Transverse colon (tissue), 4 donors: ENCODE measurements at regions not wholly inside any gene's neighbourhood (a gene's known extent, or its start where the extent isn't known, plus 50 kb on each side); places are given as distances from the start of the nearest gene placed in this dataset.

Experiments used
- DNase-seq: peaks from one replicate; pipeline ENCODE4 v3.0.0-alpha.2; 2019
- H3K27ac ChIP-seq, 4 donors: fragments of 200-600 bp; sonication (generic); 2 replicates each; pipeline ENCODE4 v1.5.1; 2016 to 2018; ENCODE audit warnings: inconsistent platforms in 4 of 4
- H3K27me3 ChIP-seq: fragments of 200-600 bp; sonication (generic); 2 replicates; pipeline ENCODE4 v1.5.1; 2017; ENCODE audit warnings: inconsistent platforms
- H3K36me3 ChIP-seq, 4 donors: fragments of 200-600 bp; sonication (generic); 2 replicates each; pipeline ENCODE4 v1.5.1; 2017 to 2019; ENCODE audit warnings: inconsistent platforms in 4 of 4
- H3K4me1 ChIP-seq, 4 donors: fragments of 200-600 bp; sonication (generic); 2 replicates each; pipeline ENCODE4 v1.5.1; 2017 to 2020; ENCODE audit warnings: inconsistent platforms in 4 of 4
- H3K4me3 ChIP-seq, 4 donors: fragments of 200-600 bp; sonication (generic); 1 replicate in 1 of 4; 2 replicates in 3 of 4; pipeline versions ENCODE4 v1.5.1 to v1.6.1; 2017 to 2019; ENCODE audit warnings: inconsistent platforms in 4 of 4
- H3K9me3 ChIP-seq, 2 donors: fragments of 200-600 bp; sonication (generic); 2 replicates each; pipeline ENCODE4 v1.5.1; 2017 to 2019; ENCODE audit warnings: inconsistent platforms in 2 of 2
- CTCF ChIP-seq, 5 experiments: fragments of 200-600 bp in 3 of 5; fragments of 450-650 bp in 2 of 5; sonication (generic) in 3 of 5; IDR thresholded peaks; 1 replicate in 2 of 5; 2 replicates in 3 of 5; pipeline ENCODE4 v1.5.1; 2016 to 2017; ENCODE audit warnings: antibody characterized with exemption in 5 of 5, inconsistent platforms in 3 of 5, mild to moderate bottlenecking in 2 of 5, moderate library complexity in 1 of 5
- EP300 ChIP-seq: sonication (generic); formaldehyde crosslinking; IDR thresholded peaks from one replicate; pipeline ENCODE4 v1.6.1; 2017; ENCODE audit warnings: antibody characterized with exemption, low read depth
- POLR2A ChIP-seq: fragments of 450-650 bp; IDR thresholded peaks from one replicate; pipeline ENCODE4 v1.6.1; 2016; ENCODE audit warnings: antibody characterized with exemption, mild to moderate bottlenecking, moderate library complexity
- POLR2AphosphoS5 ChIP-seq, 3 donors: sonication (generic); formaldehyde crosslinking; IDR thresholded peaks; one replicate each; pipeline ENCODE4 v1.6.1; 2016; ENCODE audit warnings: antibody characterized with exemption in 3 of 3
- WGBS, 2 donors: methylation state at CpG; one replicate each; pipeline ENCODE4 v1.1.5; 2018; ENCODE audit warnings: low coverage in 1 of 2; 5-methylcytosine and 5-hydroxymethylcytosine counted together
- in situ Hi-C, 4 donors: fragments of 200-750 bp; cut with MboI; loops; one replicate each; pipeline versions ENCODE4 v1.15.0 to v1.15.1; 2017; ENCODE audit warnings: low sequenced_read_pairs in 3 of 4, low pct_ligation_motif_present in 1 of 4, low pct_unique_long_range_greater_than_20kb in 1 of 4
- intact Hi-C: fragments of 100-400 bp; cut with DNase I; formaldehyde crosslinking; loops from one replicate; pipeline ENCODE4 v1.15.1; 2023; ENCODE audit warnings: low total_unique reads

GRCh38 chr2:56741601-56742102 lies 557.9 kb downstream of the CCDC85A start:
- no peaks in the 10 kb centered on the region for H3K4me1 ChIP-seq
- H3K9me3 ChIP-seq: no peaks in the 10 kb centered on the region
- no peak overlapping the region for H3K27ac ChIP-seq
- TF ChIP-seq POLR2AphosphoS5 (IDR thresholded peaks at IDR 0.05) (no peak), CTCF (IDR thresholded peaks at IDR 0.05) (no peak), POLR2A (no peak), EP300 (no peak)
- H3K4me3 ChIP-seq: no peak overlapping the region
- WGBS, 2 donors: 71 to 85% methylated on average over 4 to 5 of the region's 5 CpGs
- in situ Hi-C loops (loop anchor here in 3 of 4 donors (10.0 to 25.0 kb wide), 2 partner anchors 554 to 557 kb away; partner anchors contain the start of gene CCDC85A (in 3 of the 3)), intact Hi-C loops (no loop called here)
- H3K36me3 ChIP-seq: no peaks in the 10 kb centered on the region
- DNase-seq: no peak
- H3K27me3 ChIP-seq: no peaks in the 10 kb centered on the region

GRCh38 chr2:56743807-56744206 lies 560.0 kb downstream of the CCDC85A start:
- 74 to 79% methylated on average over 3 of the region's 3 CpGs for WGBS, 2 donors
- intact Hi-C loops: no loop called here
- Histone ChIP-seq H3K4me1 (no peaks in the 10 kb centered on the region), H3K4me3 (no peak overlapping the region), H3K27me3 (no peaks in the 10 kb centered on the region), H3K9me3 (no peaks in the 10 kb centered on the region), H3K27ac (no peak overlapping the region), H3K36me3 (no peaks in the 10 kb centered on the region)
- TF ChIP-seq CTCF (IDR thresholded peaks at IDR 0.05) (no peak), POLR2A (no peak), EP300 (no peak), POLR2AphosphoS5 (IDR thresholded peaks at IDR 0.05) (no peak)
- DNase-seq: no peak
- in situ Hi-C loops: loop anchor here in 3 of 4 donors (10.0 to 25.0 kb wide), 2 partner anchors 557 to 559 kb away; partner anchors contain the start of gene CCDC85A (in 3 of the 3)

- Histone ChIP-seq H3K27ac (no peak overlapping the region), H3K27me3 (no peaks in the 10 kb centered on the region), H3K4me1 (no peaks in the 10 kb centered on the region), H3K36me3 (no peaks in the 10 kb centered on the region), H3K4me3 (no peak overlapping the region), H3K9me3 (no peaks in the 10 kb centered on the region)
- 23 to 24% methylated on average over 2 of the region's 2 CpGs for WGBS, 2 donors
- intact Hi-C loops (no loop called here), in situ Hi-C loops (loop anchor here in 3 of 4 donors (10.0 to 25.0 kb wide), 2 partner anchors 562 to 564 kb away; partner anchors contain the start of gene CCDC85A (in 3 of the 3))
- DNase-seq: no peak
- TF ChIP-seq EP300 (no peak), POLR2A (no peak), CTCF (IDR thresholded peaks at IDR 0.05) (peak; percentile 31 to 50 (median 37)), POLR2AphosphoS5 (IDR thresholded peaks at IDR 0.05) (no peak)
Observed at GRCh38 chr2:56749152-56749752, 565.5 kb downstream of the CCDC85A start.

- Histone ChIP-seq H3K36me3 (no peaks in the 10 kb centered on the region), H3K4me1 (no peaks in the 10 kb centered on the region), H3K9me3 (no peaks in the 10 kb centered on the region), H3K4me3 (no peak overlapping the region), H3K27me3 (no peaks in the 10 kb centered on the region), H3K27ac (no peak overlapping the region)
- WGBS, 2 donors: 81% methylated on average over 1 of the region's 1 CpG; no CpG with 5 or more reads in 1 of the 2 donors
- in situ Hi-C loops: no loop called here
- intact Hi-C loops: no loop called here
- DNase-seq: no peak
- TF ChIP-seq CTCF (IDR thresholded peaks at IDR 0.05): no peak
- no peak for TF ChIP-seq POLR2A
- TF ChIP-seq POLR2AphosphoS5 (IDR thresholded peaks at IDR 0.05): no peak
- TF ChIP-seq EP300: no peak
Observed at GRCh38 chr2:56753182-56753581, 569.4 kb downstream of the CCDC85A start.
